HG03135 (cell line): ENCODE measurements at regions not wholly inside any gene's neighbourhood (a gene's known extent, or its start where the extent isn't known, plus 50 kb on each side); places are given as distances from the start of the nearest gene placed in this dataset.

Experiments
- ATAC-seq: cut with Tn5 transposase; IDR thresholded peaks from one replicate; pipeline ENCODE4 v1.9.1; 2021; ENCODE audit warnings: mild to moderate bottlenecking, moderate library complexity; ENCODE audit not compliant: unreplicated experiment

- no peak for ATAC-seq
Measured at GRCh38 chr2:146229508-146230155, 1615.2 kb upstream of the ACVR2A start.

- ATAC-seq = peak; percentile 77
Measured at GRCh38 chr2:146228466-146229058, 1616.3 kb upstream of the ACVR2A start.

GRCh38 chr2:146228020-146228393, 1616.8 kb upstream of the ACVR2A start:
- no peak for ATAC-seq

GRCh38 chr2:146227152-146228019, 1617.4 kb upstream of the ACVR2A start:
- no peak for ATAC-seq

DNA sequence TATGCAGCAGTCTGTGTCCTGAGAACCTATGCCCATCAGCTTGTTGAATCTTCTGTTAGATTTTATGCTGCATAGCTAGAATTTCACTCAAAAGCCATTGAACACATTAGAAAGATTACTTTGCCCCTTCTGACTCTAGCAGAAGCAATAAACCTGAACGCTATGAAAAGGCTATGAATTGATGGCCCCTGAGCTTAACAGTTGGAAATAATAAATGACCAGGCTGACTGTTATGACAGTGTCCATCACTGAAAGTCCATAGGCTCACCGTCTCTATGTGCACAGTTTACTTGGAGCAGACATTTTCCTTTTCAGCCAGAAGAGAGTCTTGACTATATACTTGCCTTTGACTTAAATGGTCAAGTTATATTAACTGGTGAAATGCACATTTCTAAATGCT, 1618.8 kb upstream of the ACVR2A start:
- ATAC-seq = no peak

- ATAC-seq = no peak
Measured at GRCh38 chr2:146221826-146222225, 1623.0 kb upstream of the ACVR2A start.

DNA sequence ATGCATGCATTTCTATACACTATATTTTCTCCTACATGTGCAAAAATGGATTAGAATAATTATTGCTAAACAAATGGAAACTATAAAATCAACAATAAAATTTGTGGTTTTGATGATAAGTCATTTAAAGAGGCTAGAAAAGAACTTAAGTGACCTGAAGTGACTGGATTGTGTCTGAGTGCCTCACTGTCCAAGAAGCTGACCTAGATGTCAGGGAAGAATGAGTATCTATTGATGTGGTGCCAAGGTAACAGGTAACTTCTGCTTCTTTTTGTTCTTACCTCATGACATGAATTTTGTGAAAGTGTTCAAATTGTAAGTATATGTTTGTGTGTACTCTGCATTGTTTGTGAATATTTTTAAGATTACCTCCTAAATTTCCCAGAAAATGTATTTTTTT, 1623.9 kb upstream of the ACVR2A start:
- ATAC-seq = no peak

- ATAC-seq = no peak
Measured at GRCh38 chr2:146214394-146214929, 1630.4 kb upstream of the ACVR2A start.

GRCh38 chr2:146213674-146214073, 1631.2 kb upstream of the ACVR2A start:
- no peak for ATAC-seq

DNA sequence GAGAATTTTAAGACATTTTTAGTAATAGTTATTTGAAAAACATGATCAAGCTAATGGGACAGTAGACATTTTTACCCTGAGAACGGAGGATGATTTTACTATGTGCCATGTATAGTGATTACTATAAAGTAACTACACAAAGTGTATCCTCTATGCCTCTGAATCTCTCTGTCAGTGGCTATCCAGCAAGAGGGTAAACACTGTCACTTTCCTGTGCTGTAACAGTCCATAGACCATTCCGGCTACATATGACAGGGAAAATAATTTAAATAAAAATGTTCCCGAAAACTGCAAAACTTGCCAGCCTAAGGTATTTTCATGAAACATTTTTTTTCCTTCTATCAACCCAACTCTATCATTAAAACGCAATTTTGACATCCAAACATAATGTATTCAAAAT, 1632.2 kb upstream of the ACVR2A start:
- ATAC-seq = no peak

- ATAC-seq = no peak
Measured at GRCh38 chr2:146209842-146210275, 1635.0 kb upstream of the ACVR2A start.

DNA sequence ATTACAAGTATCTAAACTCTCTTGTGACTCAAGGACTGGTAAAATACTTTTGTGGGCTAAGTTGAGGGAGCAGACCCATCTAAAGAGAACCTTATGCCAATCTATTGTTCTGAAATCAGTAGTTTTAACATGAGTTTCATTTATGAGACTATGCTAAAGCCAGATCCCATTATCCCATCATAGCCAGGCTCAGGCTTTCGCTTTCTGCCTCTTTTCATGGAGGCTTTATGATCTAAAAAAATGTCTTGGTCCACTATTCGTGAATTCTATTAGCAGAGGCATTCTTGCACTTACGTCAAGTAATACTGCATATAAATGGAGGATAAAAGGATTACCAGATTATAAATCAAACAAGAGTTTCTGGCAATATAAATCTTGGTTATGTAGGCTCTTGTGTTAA, 1636.9 kb upstream of the ACVR2A start:
- no peak for ATAC-seq

- no peak for ATAC-seq
Measured at GRCh38 chr2:146207417-146207816, 1637.4 kb upstream of the ACVR2A start.

GRCh38 chr2:146203064-146203624, 1641.7 kb upstream of the ACVR2A start:
- ATAC-seq = no peak

DNA sequence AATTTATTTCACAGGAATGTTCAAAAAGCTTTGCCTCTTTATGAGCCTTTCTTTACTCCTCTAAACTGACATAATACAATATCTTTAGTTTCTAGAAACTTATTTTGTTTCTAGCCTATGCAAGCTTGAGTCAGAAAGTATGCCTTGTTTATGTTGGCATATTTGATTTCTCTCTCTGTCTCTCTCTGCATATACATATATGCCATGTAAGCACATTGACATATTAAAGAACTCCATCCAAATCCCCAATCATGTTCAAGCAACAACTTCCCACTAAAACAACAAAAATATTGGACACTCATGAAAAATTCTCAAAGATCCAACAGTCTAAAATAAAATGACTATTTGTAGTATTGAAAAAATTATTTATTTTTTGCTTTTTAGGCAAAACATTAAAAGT, 1651.2 kb upstream of the ACVR2A start:
- ATAC-seq = no peak

- ATAC-seq = no peak
Measured at GRCh38 chr2:146189541-146189940, 1655.3 kb upstream of the ACVR2A start.

DNA sequence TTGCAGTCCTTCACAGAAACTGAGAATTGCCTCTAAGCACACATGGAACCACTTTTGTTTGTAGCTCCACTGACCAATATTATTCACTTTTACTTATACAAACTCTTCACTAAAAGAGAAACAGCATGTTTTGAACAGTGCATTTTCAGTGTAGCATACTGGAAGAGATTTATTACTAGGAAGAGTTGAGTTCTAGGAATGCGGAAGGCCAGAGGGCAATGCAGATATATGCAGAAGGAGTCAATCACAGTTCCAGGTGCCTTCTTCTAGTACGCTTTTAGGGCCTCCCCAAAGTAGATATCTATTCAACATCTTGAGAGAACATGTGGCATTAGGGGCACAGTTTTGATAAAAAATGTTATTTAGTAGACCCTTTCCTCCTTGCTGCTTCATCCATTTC, 1654.0 kb upstream of the ZEB2 start:
- ATAC-seq = no peak

- no peak for ATAC-seq
Measured at GRCh38 chr2:146161256-146161882, 1641.5 kb upstream of the ZEB2 start.

- ATAC-seq = no peak
Measured at GRCh38 chr2:146158072-146158674, 1638.3 kb upstream of the ZEB2 start.

DNA sequence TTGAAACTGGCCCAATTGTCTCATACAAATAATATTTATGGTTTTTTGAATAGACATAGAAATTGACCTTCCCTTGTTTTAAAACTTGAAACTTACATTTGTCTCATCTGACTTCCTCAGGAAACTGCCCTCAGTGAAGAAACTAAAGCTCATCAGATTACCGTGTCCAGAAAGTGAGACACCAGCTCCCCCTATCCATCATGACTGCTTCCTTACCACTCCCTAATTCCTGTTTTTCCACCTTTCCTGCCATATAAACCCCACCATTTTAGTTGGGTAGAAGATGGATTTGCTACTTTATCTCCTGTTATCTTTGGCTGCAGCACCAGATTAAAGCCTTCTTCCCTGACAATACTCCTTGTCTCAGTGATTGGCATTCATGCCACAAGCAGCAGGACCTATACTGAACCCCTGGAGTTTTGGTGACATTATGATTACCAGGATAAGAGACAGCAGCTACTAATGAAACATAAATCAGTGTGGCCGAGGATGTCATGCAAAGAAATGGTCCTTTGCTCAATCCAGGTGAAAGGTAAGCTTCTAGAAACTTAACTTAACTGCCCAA, 1627.6 kb upstream of the ZEB2 start:
- ATAC-seq = no peak
